ENCODE measurements at regions not wholly inside any gene's neighbourhood (a gene's known extent, or its start where the extent isn't known, plus 50 kb on each side); places are given as distances from the start of the nearest gene placed in this dataset.
"Not testable (repeated sequence)": the region's sequence is repeated elsewhere in the genome, so short reads cannot be mapped to it uniquely, and the experiment has no call there.

DNA sequence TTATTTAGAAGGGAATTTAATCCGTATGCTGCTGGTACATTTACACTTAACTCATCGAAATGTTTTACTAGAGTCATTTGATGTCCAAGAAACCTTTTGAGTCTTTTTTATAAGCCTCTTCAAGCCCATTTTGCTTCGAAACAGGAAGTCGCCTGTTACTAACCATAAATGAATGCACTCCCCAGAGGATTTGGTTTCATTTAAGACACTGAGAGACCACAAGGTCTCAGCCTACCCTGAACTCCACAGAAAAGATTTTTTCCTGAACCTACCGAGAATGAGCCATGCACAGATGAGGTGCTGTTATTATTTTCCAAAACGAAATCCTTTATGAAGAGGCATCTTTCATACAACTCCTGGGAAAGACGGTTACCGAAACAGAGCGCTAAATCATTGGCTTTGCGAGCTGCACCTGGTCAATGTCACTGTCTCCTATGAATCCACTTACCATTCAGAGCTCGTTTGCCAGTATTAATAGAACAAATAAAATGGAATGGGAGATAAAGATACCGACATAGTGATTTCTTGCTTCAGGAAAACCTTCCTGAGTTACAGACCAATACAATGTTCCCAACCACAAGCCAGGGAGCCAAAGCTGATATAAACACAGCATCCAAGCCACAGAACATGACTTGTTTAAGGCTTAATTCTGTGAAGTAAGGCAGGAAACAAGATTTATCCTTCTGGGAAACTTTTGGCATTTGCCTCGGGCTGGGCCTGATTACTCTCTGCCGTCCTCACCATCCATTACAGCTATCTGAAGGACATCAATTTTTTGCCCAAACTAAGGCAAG, 382.1 kb downstream of the OSR1 start:
- DNase-seq, result no peak

DNA sequence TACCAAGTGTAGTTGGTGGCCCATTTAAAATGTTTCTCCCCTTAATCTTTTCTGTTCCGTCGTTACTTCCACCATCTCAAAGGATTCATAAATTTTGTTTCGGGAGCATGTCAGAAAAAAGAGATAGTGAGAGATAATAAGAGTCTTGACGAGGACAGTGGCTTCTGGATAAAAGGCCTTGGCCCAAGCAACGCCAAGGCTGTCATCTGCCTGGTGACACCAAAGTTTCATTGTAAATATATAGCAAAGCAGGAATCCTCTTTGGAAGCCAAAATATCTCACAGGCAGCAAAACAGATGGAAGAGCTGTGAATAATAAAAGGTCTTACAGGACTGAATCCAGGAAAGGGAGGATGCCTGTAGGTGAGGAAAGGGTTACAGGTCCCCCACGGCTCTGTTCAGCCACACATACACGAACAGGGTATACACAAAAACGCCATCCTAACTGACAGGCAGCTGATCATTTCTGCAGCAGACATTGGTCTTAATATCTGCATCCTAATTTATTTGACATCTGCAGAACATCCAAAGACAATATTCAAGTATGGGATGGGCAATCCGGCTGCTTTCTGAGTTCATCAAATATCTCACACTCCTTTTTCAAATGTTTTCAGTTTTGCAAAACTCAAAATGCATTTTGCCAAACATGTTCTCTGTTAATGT, 382.8 kb downstream of the OSR1 start:
- no peak for DNase-seq

DNA sequence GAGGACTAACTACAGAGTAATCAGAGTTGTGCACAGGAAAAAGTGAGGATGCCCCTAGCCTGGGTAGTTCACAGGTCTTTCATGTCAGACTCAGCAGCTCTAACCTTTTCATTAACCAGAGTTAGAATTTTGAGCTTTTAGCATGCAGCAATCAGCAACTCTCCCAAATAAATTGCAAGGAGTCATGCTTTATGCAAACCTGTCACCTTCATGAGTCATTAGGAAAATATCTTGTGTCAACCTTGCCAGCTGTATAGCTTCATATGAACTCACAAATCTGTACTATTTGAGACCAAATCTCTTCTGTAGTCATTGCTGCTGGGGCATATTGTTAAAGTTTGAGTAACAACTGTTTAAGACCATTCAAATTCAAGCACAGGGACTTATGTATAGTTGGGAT, 382.3 kb upstream of the NT5C1B start:
- no peak for DNase-seq

GRCh38 chr2:18971069-18971378, 381.7 kb upstream of the NT5C1B start:
- no peak for DNase-seq

DNA sequence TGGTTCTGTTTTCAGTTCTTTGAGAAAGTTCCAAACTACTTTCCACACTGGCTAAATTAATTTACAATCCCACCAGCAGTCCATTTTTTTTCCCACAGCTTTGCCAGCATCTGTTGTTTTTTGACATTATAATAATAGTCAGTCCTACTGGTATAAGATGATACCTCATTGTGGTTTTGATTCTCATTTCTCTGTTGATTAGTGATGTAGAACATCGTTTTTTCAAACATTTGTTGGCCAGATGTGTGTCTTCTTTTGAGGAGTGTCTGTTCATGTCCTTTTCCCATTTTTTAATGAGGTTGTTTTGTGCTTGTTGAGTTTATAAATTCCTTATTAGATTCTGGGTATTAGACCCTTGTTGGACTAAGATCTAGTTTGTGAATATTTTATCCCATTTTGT, 376.8 kb upstream of the NT5C1B start:
- no peak for DNase-seq

GRCh38 chr2:18963739-18964256, 374.4 kb upstream of the NT5C1B start:
- DNase-seq, result not testable (repeated sequence)

GRCh38 chr2:18961991-18962421, 372.6 kb upstream of the NT5C1B start:
- no peak for DNase-seq

DNA sequence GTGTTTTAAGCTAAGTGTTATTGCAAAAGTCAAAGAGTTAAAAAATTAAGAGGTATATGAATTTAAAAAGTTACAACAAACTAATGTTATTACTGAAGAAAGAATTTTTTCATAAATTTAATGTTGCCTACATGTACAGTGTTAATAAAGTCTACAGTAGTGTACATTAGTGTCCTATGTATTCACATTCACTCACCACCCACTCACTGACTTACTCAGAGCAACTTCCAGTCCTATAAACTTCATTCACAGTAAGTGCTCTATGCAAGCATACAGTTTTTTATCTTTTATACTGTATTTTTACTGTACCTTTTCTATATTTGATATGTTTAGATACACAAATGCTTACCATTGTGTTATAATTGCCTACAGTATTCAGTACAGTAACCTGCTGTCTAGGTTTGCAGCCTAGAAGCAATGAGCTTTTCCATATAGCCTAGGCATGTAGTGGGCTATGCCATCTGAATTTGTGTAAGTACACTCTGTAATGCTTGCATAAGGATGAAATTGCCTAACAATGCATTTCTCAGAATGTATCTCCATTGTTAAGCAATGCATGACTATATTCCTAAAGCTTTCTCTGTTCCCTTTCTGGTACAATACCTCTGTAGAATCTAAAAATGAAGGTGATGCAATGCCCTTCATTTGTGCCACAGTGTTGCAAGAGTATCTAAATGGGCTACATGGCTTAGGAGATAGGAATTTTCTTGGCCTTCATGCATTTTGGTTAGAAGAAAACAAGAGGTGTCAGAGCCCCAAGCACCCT, 370.8 kb upstream of the NT5C1B start:
- no peak for DNase-seq

DNA sequence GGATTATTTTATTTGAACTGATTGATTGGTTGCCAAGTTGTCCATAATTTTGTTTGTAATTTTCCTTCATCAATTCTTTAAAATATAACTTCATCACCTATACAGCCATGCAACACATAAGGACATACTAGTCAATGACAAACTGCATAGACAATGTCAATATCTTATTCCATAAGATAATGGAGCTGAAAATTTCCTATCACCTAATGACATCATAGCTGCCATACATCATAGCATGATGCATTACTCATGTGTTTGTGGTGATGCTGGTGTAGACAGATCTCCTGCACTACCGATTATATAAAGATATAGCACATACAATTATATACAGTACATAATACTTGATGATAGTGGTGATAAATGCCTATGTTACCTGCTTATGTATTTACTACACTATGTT, 369.8 kb upstream of the NT5C1B start:
- DNase-seq, result no peak

DNA sequence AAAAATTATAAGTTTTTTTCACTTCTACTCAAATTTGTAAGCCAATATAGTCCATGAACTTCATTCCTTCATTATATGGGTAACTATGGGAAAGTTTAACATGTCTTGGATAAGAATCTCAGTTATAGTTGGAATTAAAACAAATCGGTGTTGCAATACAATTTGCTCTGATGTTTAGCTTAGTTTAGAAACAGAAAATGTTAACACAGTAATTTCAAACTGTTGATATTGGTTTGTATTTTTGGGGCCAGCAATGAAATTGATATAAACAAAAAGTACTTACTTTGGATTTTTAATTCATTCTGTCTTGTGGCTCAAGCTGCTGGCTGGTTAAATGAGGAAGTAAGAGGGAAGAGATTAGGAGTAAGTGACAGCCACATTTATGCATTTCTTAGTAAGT, 368.5 kb upstream of the NT5C1B start:
- DNase-seq, result no peak

- no peak for DNase-seq
Observed at GRCh38 chr2:18950361-18950851, 361.0 kb upstream of the NT5C1B start.

- no peak for DNase-seq
Observed at GRCh38 chr2:18949871-18950270, 360.5 kb upstream of the NT5C1B start.

DNA sequence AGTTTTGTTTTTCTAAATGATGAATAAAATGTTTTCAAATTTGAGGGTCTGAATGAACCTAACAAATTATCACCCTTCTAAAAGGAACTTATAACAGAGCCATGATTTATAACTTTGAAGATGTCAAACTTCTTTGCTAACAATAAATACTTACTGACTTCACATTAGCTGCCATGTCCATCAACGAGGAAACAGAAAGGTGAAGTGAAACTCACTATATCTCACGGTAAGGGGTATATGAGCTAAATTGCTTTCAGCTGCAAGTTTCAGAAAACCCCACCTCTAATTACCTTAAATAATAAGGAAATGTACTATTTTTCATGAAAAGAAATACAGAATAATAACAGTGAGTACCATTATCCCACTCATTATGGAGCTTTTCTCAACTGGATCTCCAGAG, 350.8 kb upstream of the NT5C1B start:
- no peak for DNase-seq

- DNase-seq, result not testable (repeated sequence)
Observed at GRCh38 chr2:18939740-18940139, 350.4 kb upstream of the NT5C1B start.

GRCh38 chr2:18934886-18935285, 345.5 kb upstream of the NT5C1B start:
- no peak for DNase-seq

GRCh38 chr2:18932853-18933252, 343.5 kb upstream of the NT5C1B start:
- no peak for DNase-seq

GRCh38 chr2:18930971-18931370, 341.6 kb upstream of the NT5C1B start:
- no peak for DNase-seq

DNA sequence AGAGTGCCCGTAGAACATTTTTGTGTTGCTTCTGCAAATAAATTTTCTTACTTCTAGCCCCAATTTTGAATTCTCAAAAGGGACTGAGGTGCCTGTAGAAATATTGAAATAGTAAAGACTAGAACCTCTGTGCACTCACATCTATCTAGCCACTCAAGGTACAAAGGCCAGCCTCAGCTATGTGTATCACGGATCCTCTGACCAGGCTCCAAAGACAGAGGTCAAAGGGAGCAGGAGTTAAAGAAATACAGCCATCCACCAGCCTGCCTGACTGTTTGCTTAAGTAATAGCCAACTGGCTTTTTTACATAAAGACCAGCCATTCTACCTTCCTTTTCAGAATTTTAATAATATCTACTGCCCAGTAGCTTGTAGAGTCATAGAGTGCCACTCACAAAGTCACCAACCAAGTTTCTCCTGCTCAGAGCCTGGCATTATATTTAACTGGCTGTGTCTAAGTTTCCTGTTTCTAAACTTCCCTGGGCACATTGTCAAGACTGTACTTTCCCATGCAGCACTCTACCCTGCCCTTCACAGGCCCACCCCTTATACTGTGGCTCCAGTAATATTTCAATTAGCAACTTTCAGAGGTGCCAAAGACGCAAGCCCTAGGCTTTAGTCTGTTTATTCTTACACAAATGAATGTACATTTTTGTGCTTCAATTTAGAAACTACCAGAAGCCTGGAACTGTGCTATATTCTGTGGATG, 338.3 kb upstream of the NT5C1B start:
- DNase-seq, result no peak

DNA sequence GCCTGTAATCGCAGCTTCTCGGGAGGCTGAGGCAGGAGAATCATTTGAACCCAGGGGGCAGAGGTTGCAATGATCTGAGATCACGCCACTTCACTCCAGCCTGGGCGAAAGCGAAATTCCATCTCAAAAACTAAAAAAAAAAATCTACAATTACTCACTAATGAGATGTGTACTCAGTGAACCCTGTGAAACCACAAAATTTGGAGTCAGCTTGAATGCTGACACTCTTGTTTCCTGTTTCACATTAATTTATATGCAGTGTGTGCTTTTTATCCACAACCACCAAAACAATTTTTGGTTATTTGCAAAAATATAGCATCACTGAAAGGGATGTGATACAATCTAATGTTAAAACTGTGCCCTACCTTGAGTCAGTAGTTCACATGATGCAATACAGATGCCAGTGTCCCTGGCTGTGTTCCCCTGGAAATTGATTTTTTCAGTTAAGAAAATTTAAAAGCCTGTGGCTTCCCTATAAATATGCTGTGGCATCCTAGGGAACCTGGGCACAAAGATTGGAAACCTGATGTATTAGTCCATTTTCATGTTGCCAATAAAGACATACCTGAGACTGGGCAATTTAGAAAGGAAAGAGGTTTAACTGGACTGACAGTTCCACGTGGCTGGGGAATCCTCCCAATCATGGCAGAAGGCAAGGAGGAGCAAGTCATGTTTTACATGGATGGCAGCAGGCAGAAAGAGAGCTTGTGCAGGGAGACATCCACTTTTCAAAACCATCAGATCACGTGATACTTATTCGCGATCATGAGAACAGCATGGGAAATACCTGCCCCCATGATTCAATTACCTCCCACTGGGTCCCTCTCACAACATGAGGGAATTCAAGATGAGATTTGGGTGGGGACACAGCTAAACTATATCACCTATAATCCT, 337.5 kb upstream of the NT5C1B start:
- DNase-seq, result no peak

DNA sequence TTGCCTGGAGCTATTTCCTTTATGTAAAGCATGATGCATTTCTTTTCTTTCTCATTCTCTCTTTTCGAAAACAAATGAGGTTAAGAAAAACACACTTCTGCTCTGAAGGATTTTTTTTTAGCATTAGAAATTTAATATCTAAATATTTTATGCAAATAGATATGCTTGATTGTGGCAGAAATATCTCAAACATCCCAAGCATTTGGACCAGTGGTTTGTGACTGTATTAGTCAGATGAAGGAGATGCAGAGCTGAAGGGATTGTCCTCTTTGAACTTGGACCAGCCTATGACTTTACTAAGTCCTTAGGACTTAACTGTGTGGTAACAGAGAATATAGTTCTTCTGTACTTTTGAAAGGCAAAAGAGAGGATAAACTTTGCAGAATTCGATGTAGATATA, 335.9 kb upstream of the NT5C1B start:
- DNase-seq, result no peak

DNA sequence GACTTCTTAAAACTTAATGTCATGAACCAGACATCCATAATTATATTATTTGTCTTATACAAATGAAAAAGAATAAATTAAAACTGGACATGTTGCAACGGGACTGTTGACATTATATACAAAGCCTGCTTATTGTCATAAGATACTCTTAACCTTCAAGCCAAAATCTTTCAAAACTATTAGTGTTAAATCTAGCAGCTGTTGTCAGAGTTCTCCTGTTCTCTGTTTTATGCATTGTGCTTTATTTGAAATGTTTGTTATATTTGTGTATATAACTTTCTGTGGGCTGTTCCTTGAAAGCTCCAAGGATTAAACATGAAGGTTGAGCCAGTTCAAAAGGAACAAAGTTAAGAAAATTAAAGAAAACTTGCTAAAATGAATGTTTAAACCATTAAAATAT, 335.5 kb upstream of the NT5C1B start:
- no peak for DNase-seq

GRCh38 chr2:18924386-18924785, 335.0 kb upstream of the NT5C1B start:
- no peak for DNase-seq

Data from stimulated activated CD4-positive, alpha-beta T cell treated with anti-CD3 and anti-CD28 coated beads, Interleukin-4, amount 100 ng/mL, for 1 hour (primary cell).